Natural killer cell treated with Interleukin-12 subunit alpha and Interleukin-12 subunit beta and Interleukin-15 and Interleukin-18, amount 100 ng/mL, for 72 hours (primary cell): ENCODE measurements at regions not wholly inside any gene's neighbourhood (a gene's known extent, or its start where the extent isn't known, plus 50 kb on each side); places are given as distances from the start of the nearest gene placed in this dataset.
"Not testable (repeated sequence)": the region's sequence is repeated elsewhere in the genome, so short reads cannot be mapped to it uniquely, and the experiment has no call there.

Source experiments
- ATAC-seq, 2 donors: fragments of 150-1000 bp; cut with Tn5 transposase in 1 of 2; sonication (Bioruptor Pico), chemical (Tn5 transposase) in 1 of 2; 2 replicates each; pipeline ENCODE4 v1.10.0; 2021
- DNase-seq: peaks from one replicate; pipeline ENCODE4 v3.0.0; 2022; ENCODE audit warnings: low spot score
- H3K27ac Mint-ChIP-seq, 2 donors: 1 replicate in 1 of 2; 2 replicates in 1 of 2; pipeline ENCODE4 v1.8.0; 2022; ENCODE audit warnings: mixed read lengths in 2 of 2, mild to moderate bottlenecking in 1 of 2, moderate library complexity in 1 of 2
- H3K27me3 Mint-ChIP-seq, 2 donors: 1 replicate in 1 of 2; 2 replicates in 1 of 2; pipeline ENCODE4 v1.8.0; 2022; ENCODE audit warnings: mixed read lengths in 2 of 2
- H3K36me3 Mint-ChIP-seq: one replicate; pipeline ENCODE4 v1.8.0; 2022; ENCODE audit warnings: mixed read lengths
- H3K4me1 Mint-ChIP-seq, 2 donors: 1 replicate in 1 of 2; 2 replicates in 1 of 2; pipeline ENCODE4 v1.8.0; 2022; ENCODE audit warnings: low read depth in 2 of 2, mixed read lengths in 2 of 2, mild to moderate bottlenecking in 1 of 2
- H3K4me3 Mint-ChIP-seq: one replicate; pipeline ENCODE4 v1.8.0; 2022; ENCODE audit warnings: mixed read lengths
- H3K9me3 Mint-ChIP-seq: 2 replicates; pipeline ENCODE4 v1.8.0; 2022; ENCODE audit warnings: mixed read lengths

DNA sequence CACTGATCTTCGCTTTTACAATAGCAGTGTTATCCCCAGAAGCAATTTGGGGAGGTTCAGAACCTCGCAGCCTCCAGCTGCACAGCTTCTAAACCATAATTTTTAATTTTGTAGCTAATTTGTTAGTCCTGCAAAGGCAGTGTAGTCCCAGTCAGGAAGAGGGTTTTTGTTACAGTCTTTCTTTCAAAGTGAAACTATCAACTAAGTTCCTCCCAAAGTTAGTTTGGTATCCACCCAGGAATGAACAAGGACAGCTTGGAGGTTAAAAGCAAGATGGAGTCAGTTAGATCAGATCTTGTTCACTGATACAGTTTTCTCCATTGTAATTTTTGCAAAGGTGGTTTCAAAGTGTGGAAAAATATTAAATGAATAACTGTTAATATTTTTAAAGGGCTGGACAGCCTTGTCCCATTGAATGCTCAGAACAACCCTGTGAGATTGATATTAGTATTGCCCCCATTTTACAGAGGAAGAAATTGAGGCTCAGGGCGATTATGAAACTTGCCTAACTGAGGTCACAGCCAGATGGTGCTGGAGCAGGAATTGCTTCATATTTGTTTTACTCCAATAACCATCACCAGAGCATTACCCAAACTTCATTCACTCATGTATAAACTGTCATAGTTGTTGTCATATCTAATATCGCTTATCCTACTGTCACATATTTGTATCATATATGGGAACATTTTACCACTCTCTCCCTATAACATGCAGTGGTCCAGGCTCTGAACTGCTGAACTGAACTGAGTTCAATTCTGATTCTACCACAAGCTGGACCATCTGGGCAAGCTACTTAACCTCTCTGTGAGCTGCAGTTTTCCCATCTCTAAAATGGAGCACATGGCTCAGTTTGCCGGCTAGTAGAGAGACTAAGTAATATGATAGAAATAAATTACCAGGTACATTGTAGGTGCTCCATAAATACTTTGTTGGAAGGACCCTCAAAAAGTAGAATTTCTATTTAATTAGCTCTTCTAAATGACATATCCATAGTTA lies 213.8 kb downstream of the BCAS1 start:
- ATAC-seq (no peak), DNase-seq (no peak)
- Mint-ChIP-seq H3K4me3 (no peak overlapping the region), H3K27me3 (no peaks in the 10 kb centered on the region), H3K36me3 (no peaks in the 10 kb centered on the region), H3K27ac (peak overlapping the region in 1 of 2 donors; percentile 60), H3K4me1 (peaks cover 10 to 13% of the 10 kb centered on the region in 2 donors), H3K9me3 (no peaks in the 10 kb centered on the region)

DNA sequence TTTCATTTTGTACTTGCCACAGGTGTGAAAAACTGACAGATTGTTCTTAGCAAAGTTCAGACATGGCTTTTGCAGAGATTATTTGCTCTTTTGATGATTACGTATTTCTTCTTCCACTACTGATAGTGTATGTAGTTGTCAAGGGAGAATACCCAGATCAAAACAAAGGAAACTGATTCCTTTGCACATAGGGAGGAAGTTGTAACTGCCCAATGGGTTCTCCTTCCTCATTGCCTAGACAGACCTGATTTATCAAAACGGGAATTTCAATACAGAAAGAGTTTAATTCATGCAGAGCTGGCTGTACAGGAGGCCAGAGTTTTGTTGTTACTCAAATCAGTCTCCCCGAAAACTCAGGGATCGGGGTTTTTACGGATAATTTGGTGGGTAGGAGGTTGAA lies 214.7 kb downstream of the BCAS1 start:
- no peak overlapping the region for H3K4me3 Mint-ChIP-seq
- no peaks in the 10 kb centered on the region for H3K9me3 Mint-ChIP-seq
- H3K4me1 Mint-ChIP-seq: peaks cover 10 to 13% of the 10 kb centered on the region in 2 donors
- ATAC-seq (no peak), DNase-seq (no peak)
- H3K27ac Mint-ChIP-seq: peak overlapping the region in 1 of 2 donors; percentile 60
- no peaks in the 10 kb centered on the region for H3K36me3 Mint-ChIP-seq
- H3K27me3 Mint-ChIP-seq: no peaks in the 10 kb centered on the region

DNA sequence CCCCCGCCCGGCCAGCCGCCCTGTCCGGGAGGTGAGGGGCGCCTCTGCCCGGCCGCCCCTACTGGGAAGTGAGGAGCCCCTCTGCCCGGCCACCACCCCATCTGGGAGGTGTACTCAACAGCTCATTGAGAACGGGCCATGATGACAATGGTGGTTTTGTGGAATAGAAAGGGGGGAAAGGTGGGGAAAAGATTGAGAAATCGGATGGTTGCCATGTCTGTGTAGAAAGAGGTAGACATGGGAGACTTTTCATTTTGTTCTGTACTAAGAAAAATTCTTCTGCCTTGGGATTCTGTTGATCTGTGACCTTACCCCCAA lies 215.8 kb downstream of the BCAS1 start:
- H3K36me3 Mint-ChIP-seq, DNase-seq, ATAC-seq, H3K27me3 Mint-ChIP-seq, H3K4me3 Mint-ChIP-seq, H3K27ac Mint-ChIP-seq, H3K9me3 Mint-ChIP-seq: not testable (repeated sequence)
- H3K4me1 Mint-ChIP-seq: peaks cover 13 to 15% of the 10 kb centered on the region in 2 donors

DNA sequence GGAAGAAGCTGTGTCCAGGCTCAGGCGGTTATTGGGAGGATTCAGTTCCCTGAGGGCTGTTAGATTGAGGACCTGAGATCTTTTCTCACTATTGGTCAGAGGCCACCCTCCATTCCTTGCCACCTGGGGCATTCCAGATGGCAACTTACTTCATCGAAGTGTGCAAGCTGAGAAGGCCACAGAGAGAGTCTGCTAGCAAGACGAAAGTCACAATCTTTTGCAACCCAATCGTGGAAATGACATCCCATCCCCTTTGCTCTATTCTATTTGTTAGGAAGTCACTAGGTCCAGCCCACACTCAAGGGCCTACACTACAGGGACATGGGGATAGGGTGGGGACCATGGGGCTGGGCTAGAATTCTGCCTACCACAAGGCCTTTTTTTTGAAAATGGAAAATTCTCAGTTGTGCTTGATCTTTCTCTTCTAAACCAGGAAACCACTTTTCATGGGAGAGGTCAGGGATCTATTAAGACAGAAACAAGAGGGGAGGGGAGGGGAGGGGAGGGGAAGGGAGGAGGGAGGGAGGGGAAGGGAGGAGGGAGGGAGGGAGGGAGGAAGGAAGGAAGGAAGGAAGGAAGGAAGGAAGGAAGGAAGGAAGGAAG lies 217.2 kb downstream of the BCAS1 start:
- Mint-ChIP-seq H3K4me1 (peaks cover 21 to 23% of the 10 kb centered on the region in 2 donors), H3K36me3 (no peaks in the 10 kb centered on the region), H3K4me3 (no peak overlapping the region), H3K27ac (peak overlapping the region in 1 of 2 donors; percentile 50), H3K27me3 (no peaks in the 10 kb centered on the region), H3K9me3 (no peaks in the 10 kb centered on the region)
- DNase-seq: no peak
- no peak for ATAC-seq

DNA sequence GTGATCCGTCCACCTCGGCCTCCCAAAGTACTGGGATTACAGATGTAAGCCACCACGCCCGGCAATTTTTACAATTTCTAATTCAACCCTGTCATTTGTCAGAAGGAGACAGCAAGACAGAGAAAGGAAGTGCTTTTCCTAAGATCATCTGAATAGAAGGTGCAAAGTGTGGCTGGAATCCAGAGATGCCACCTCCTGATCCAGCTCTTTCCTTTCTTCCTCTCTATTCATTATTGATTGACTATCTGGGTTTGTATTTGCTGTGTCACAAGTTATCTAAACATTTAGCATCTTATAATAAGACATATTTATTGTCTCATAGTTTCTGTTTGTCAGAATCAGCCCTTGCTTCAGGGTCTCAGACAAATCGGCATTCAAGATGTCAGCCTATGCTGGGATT lies 217.7 kb downstream of the BCAS1 start:
- H3K9me3 Mint-ChIP-seq: no peaks in the 10 kb centered on the region
- no peak overlapping the region for H3K4me3 Mint-ChIP-seq
- no peaks in the 10 kb centered on the region for H3K36me3 Mint-ChIP-seq
- no peaks in the 10 kb centered on the region for H3K27me3 Mint-ChIP-seq
- H3K27ac Mint-ChIP-seq: peak overlapping the region in 1 of 2 donors; percentile 50
- H3K4me1 Mint-ChIP-seq: peaks cover 22 to 25% of the 10 kb centered on the region in 2 donors
- no peak for DNase-seq
- ATAC-seq: no peak

DNA sequence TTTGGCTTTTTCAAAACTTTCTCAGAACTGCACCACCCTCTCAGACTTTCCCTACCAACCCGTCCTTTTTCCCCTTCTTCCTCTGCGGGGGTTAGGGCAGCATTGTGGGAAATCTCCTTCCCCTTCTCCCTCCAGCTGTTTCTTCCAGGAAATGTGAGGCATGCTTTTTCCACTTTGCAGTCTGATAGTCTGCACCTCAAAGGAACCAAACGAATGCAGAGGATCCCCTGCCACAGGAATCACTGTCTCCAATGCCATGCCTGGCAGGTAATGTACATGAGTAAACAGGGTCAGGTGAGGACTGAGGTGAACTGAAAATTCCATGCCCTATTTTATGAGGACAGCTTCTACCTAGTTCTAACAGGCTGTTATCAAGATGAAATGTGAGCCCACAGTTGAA lies 218.4 kb downstream of the BCAS1 start:
- peaks cover 26% of the 10 kb centered on the region in 2 donors for H3K4me1 Mint-ChIP-seq
- no peak overlapping the region for H3K4me3 Mint-ChIP-seq
- ATAC-seq: no peak
- DNase-seq: no peak
- H3K36me3 Mint-ChIP-seq: no peaks in the 10 kb centered on the region
- no peaks in the 10 kb centered on the region for H3K9me3 Mint-ChIP-seq
- no peaks in the 10 kb centered on the region for H3K27me3 Mint-ChIP-seq
- H3K27ac Mint-ChIP-seq: no peak overlapping the region

DNA sequence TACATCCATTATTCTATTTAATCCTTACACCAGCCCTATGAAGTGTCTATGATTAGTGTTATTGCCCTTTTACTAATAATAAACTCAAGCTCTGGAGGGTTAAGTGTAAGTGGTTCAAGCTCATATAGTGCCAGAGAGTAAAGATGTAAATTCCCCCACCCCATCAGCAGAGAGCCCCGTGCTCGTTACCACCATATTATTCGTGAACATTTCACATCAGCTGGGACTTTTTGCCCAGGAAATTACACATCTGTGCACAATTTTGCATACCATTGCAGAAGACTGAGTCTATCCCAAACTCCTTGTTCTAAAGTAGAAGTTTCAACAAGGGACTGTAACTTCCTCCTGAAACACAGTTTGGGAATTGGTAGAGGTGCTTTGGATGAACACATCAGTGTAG lies 220.1 kb downstream of the BCAS1 start:
- Mint-ChIP-seq H3K9me3 (no peaks in the 10 kb centered on the region), H3K27me3 (no peaks in the 10 kb centered on the region), H3K36me3 (no peaks in the 10 kb centered on the region), H3K27ac (no peak overlapping the region), H3K4me3 (no peak overlapping the region), H3K4me1 (peaks cover 28 to 43% of the 10 kb centered on the region in 2 donors)
- ATAC-seq: peak in 1 of 2 donors; percentile 50
- no peak for DNase-seq

DNA sequence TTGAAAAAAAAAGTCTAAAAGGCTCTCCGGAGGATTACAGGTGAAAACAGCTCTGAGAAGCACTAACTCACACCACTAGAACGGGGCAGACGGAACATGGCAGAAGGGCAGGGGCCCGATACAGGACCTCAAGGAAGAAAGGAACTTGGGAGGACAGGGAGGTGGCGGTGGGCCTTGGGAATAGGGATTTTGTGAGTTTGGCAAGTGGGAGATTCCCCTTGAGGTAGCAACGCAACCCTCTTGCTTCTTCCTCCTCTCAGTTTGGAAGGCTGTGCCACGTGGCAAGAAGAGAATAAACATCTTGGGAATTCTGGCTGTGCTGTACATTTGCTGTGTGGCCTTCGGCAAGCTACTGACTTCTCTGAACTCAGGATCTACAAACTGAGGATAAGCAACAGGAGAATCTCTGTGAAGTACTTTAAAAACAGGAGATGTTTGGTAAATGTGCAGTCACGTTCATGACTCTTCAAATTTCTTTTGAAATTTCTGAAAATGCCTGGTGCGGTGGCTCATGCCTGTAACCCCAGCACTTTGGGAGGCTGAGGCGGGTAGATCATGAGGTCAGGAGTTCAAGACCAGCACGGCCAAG lies 220.8 kb downstream of the BCAS1 start:
- Mint-ChIP-seq H3K27me3 (no peaks in the 10 kb centered on the region), H3K9me3 (no peaks in the 10 kb centered on the region), H3K36me3 (no peaks in the 10 kb centered on the region), H3K27ac (peak overlapping the region; percentile 1 to 70), H3K4me1 (peaks cover 28 to 43% of the 10 kb centered on the region in 2 donors), H3K4me3 (no peak overlapping the region)
- DNase-seq (no peak), ATAC-seq (no peak)

DNA sequence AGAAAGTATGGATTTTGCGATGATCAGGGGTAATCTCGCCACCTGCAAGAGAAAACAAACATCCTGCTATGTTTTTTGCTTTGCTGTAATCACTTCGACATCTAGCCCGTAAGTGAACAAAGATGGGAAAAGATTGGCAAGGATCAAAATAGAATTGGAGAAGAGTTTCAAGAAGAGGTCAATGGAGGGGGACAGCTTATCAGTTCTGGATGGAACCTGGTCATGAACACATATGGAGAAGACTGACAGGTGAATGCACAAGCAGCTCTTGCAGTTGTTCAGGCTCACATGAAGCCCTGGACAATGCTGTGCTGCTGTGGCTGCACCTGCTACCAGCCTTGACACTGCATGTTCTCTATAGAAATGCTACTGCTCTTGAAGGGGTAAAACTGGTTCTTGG lies 222.1 kb downstream of the BCAS1 start:
- H3K4me3 Mint-ChIP-seq: peak overlapping the region; percentile 80
- H3K9me3 Mint-ChIP-seq: no peaks in the 10 kb centered on the region
- DNase-seq (no peak), ATAC-seq (no peak)
- H3K4me1 Mint-ChIP-seq: peaks cover 32 to 52% of the 10 kb centered on the region in 2 donors
- H3K27me3 Mint-ChIP-seq: no peaks in the 10 kb centered on the region
- peak overlapping the region; percentile 79 to 97 for H3K27ac Mint-ChIP-seq
- H3K36me3 Mint-ChIP-seq: no peaks in the 10 kb centered on the region

DNA sequence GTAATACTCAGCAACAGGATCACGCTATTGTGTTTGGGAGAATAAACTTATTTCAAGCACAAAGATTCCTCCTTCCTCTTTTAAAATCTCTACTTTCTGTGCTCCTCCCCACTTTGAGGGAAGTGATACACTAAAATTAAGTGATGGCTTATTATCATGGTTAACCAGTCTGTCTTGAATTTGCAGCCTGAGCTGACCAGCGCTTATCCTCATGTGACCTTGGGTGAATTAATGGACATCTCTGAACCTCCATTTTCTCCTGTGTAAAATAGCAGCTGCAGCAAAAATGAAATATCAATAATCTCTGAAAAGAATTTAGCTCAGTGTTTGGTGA lies 222.6 kb downstream of the BCAS1 start:
- ATAC-seq: no peak
- Mint-ChIP-seq H3K27ac (peak overlapping the region; percentile 79 to 97), H3K36me3 (no peaks in the 10 kb centered on the region), H3K4me3 (peak overlapping the region; percentile 80), H3K9me3 (no peaks in the 10 kb centered on the region), H3K27me3 (no peaks in the 10 kb centered on the region), H3K4me1 (peaks cover 35 to 52% of the 10 kb centered on the region in 2 donors)
- no peak for DNase-seq

DNA sequence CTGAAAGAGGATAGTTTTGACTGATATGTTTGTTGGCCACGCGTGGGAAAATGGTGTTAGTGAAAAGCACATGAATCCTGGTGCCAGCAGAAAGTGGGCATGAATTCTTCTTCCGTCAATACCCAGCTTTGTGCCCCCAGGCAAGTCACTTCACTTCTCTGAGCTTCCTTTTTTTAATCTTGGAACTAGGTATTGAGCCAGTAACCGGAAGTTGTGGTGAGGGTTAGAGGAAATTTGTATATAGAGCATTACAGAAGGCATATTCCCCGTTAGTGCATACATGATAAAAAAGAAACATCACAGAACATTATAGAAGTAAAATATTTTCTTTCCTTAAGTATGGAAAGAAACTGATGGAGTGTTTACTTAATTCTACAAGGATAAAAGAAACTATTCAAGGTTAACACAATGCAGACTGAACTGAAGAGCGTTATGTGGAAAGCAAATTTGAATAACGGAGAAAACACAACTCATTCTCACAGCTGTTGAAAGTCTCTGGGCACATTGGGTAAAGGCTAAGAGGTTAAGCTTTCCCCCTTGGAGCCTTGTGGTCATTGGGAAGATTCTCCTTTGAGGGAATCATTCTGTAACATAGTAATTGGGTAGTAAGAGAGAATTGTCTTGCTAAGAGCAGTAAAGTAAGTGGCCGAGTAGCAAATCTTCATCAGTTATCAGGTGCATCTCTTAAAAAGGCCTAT lies 223.1 kb downstream of the BCAS1 start:
- Mint-ChIP-seq H3K9me3 (no peaks in the 10 kb centered on the region), H3K4me3 (peak overlapping the region; percentile 80), H3K27ac (peak overlapping the region; percentile 79 to 97), H3K36me3 (no peaks in the 10 kb centered on the region), H3K27me3 (no peaks in the 10 kb centered on the region), H3K4me1 (peaks cover 40 to 56% of the 10 kb centered on the region in 2 donors)
- DNase-seq (peak; percentile 67), ATAC-seq (peak; percentile 46 to 51)

DNA sequence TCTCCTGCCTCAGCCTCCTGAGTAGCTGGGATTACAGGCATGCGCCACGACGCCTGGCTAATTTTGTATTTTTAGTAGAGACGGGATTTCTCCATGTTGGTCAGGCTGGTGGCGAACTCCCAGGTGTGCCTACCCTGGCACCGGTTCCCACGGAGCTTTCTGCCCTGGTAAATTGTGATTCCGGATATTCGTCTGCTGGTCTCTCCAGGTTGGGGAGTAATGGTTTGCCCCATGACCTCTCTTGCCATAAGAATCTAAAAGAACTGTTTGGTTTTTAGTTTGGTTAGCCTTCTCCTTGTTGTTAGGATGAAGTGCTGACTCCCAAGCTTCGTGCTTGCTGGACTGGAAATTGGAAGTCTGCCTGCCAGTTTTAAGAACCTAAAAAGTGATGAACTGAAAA lies 223.8 kb downstream of the BCAS1 start:
- Mint-ChIP-seq H3K4me1 (peaks cover 45 to 61% of the 10 kb centered on the region in 2 donors), H3K36me3 (no peaks in the 10 kb centered on the region), H3K27ac (peak overlapping the region; percentile 79 to 97), H3K4me3 (peak overlapping the region; percentile 80), H3K27me3 (no peaks in the 10 kb centered on the region), H3K9me3 (no peaks in the 10 kb centered on the region)
- ATAC-seq (no peak), DNase-seq (no peak)

DNA sequence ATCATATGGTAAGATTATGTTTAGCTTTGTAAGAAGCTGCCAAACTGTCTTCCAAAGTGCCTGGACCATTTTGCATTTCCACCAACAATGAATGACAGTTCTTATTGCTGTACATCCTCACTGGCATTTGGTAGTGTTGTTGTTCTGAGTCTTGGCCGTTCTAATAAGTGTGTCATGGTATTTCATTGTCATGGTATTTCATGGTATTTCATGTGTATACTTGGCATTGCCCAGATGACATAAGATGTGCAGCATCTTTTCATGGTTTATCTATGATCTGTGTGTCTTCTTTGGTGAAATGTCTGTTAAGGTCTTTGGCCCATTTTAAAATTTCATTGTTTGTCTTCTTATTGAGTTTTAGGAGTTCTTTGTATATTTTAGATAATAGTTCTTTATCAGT lies 224.4 kb downstream of the BCAS1 start:
- Mint-ChIP-seq H3K4me1 (peaks cover 47 to 63% of the 10 kb centered on the region in 2 donors), H3K36me3 (no peaks in the 10 kb centered on the region), H3K27ac (peak overlapping the region; percentile 79 to 97), H3K4me3 (peak overlapping the region; percentile 80), H3K9me3 (no peaks in the 10 kb centered on the region), H3K27me3 (no peaks in the 10 kb centered on the region)
- DNase-seq: no peak
- no peak for ATAC-seq
